Heart left ventricle (tissue), 16 donors: ENCODE measurements at regions not wholly inside any gene's neighbourhood (a gene's known extent, or its start where the extent isn't known, plus 50 kb on each side); places are given as distances from the start of the nearest gene placed in this dataset.

ENCODE experiments used
- ATAC-seq, 4 donors: fragments of 200-7000 bp; cut with Tn5 transposase; one replicate each; pipeline ENCODE4 v1.9.1; 2020 to 2022; ENCODE audit warnings: moderate library complexity in 4 of 4, mild to moderate bottlenecking in 3 of 4, moderate number of reproducible peaks in 1 of 4
- DNase-seq, 5 donors: peaks; one replicate each; pipeline ENCODE4 v3.0.0-alpha.2; 2020
- H3K27ac ChIP-seq, 12 donors: fragments of 200-600 bp; sonication (generic) in 4 of 12; one replicate each; pipeline versions ENCODE4 v1.5.0 to v1.8.0; 2016 to 2022; ENCODE audit warnings: mild to moderate bottlenecking in 2 of 12
- H3K27me3 ChIP-seq, 9 donors: fragments of 200-600 bp; sonication (generic) in 2 of 9; one replicate each; pipeline versions ENCODE4 v1.5.1 to v1.8.0; 2016 to 2022; ENCODE audit warnings: mild to moderate bottlenecking in 3 of 9
- H3K36me3 ChIP-seq, 9 donors: fragments of 200-600 bp; sonication (generic) in 2 of 9; one replicate each; pipeline versions ENCODE4 v1.5.0 to v1.8.0; 2018 to 2022; ENCODE audit warnings: mild to moderate bottlenecking in 2 of 9
- H3K4me1 ChIP-seq, 12 donors: fragments of 200-600 bp; sonication (generic) in 4 of 12; one replicate each; pipeline versions ENCODE4 v1.5.0 to v1.8.0; 2016 to 2022; ENCODE audit warnings: mild to moderate bottlenecking in 3 of 12
- H3K4me3 ChIP-seq, 12 donors: fragments of 200-600 bp; sonication (generic) in 4 of 12; one replicate each; pipeline versions ENCODE4 v1.5.0 to v1.8.0; 2017 to 2022; ENCODE audit warnings: mild to moderate bottlenecking in 9 of 12, moderate library complexity in 4 of 12
- H3K9me3 ChIP-seq, 12 donors: fragments of 200-600 bp; sonication (generic) in 4 of 12; one replicate each; pipeline versions ENCODE4 v1.5.0 to v1.8.0; 2016 to 2022; ENCODE audit warnings: mild to moderate bottlenecking in 1 of 12
- CTCF ChIP-seq, 12 donors: fragments of 200-600 bp; sonication (generic) in 4 of 12; IDR thresholded peaks; one replicate each; pipeline versions ENCODE4 v1.5.0 to v1.8.0; 2018 to 2022; ENCODE audit warnings: antibody characterized with exemption in 12 of 12, mild to moderate bottlenecking in 5 of 12
- POLR2A ChIP-seq, 2 donors: fragments of 450-650 bp; IDR thresholded peaks; one replicate each; pipeline ENCODE4 v1.6.1; 2017; ENCODE audit warnings: antibody characterized with exemption in 2 of 2, mild to moderate bottlenecking in 2 of 2, moderate library complexity in 2 of 2
- WGBS, 4 donors: extraction: QIAGEN DNeasy Blood & Tissue Kit in 2 of 4; methylation state at CpG; one replicate each; pipeline versions ENCODE4 v1.1.5 to v1.1.7; 2013 to 2018; 5-methylcytosine and 5-hydroxymethylcytosine counted together
- intact Hi-C, 10 donors: fragments of 100-400 bp; cut with DNase I; formaldehyde crosslinking; loops; one replicate each; pipeline versions ENCODE4 v1.11.1 to v1.14.2; 2022
- donor health status: ischemic (EF 13 %, LVEDD 7.1; RV severe dilation, severe dysfunction).
- donor health status: healthy with polysubstance abuse.
- donor health status: DM: no; HTN: yes; CAD: no.
- donor health status: DM: no; HTN: no; CAD: no.
- donor health status: ischemic (EF 25% LVEDD 6.9; RV normal size, moderate dysfunction).
- donor health status: ischemic (EF 25% LVEDD 5.7; RV mildly dilated, moderate dysfunction).
- donor health status: healthy.
- donor health status: DM: yes; HTN: yes; CAD: no.
- donor health status: ischemic (EF 35%, LVEDD 5.7; RV mildly dilated, moderate dysfunction).
- donor health status: nonischemic (EF 11% LVEDD 7.7; RV severe dilation, severe dysfunction).
- donor health status: DM: yes; HTN: yes; CAD: no.
- donor health status: PGD.
- donor health status: ischemic (EF 29% LVEDD 5.4; RV normal size, mild dysfunction).
- donor health status: nonischemic (EF 23%, LVEDD 6.1; RV moderate dilation, normal function).

- no peak for TF ChIP-seq POLR2A (IDR thresholded peaks at IDR 0.05)
- no peak for TF ChIP-seq CTCF (IDR thresholded peaks at IDR 0.05)
- ATAC-seq (no peak), DNase-seq (no peak)
- Histone ChIP-seq H3K4me1 (no peaks in the 10 kb centered on the region), H3K27ac (no peak overlapping the region), H3K36me3 (no peaks in the 10 kb centered on the region), H3K27me3 (no peaks in the 10 kb centered on the region), H3K9me3 (peaks cover 0 to 10% (median 0%) of the 10 kb centered on the region in 12 donors), H3K4me3 (no peak overlapping the region)
- intact Hi-C loops: no loop called here
- WGBS, 4 donors: 83 to 85% (median 84%) methylated on average over 5 of the region's 5 CpGs
Measured at GRCh38 chr13:70889163-70889562, 780.9 kb upstream of the KLHL1 start.

- Histone ChIP-seq H3K4me3 (no peak overlapping the region), H3K36me3 (no peaks in the 10 kb centered on the region), H3K4me1 (no peaks in the 10 kb centered on the region), H3K27ac (no peak overlapping the region), H3K27me3 (no peaks in the 10 kb centered on the region), H3K9me3 (peaks cover 0 to 12% (median 0%) of the 10 kb centered on the region in 12 donors)
- TF ChIP-seq POLR2A (IDR thresholded peaks at IDR 0.05) (no peak), CTCF (IDR thresholded peaks at IDR 0.05) (no peak)
- no peak for ATAC-seq
- WGBS, 4 donors: 47 to 61% (median 58%) methylated on average over 2 of the region's 2 CpGs
- intact Hi-C loops: no loop called here
- DNase-seq: no peak
Measured at GRCh38 chr13:70884196-70884595, 775.9 kb upstream of the KLHL1 start.

DNA sequence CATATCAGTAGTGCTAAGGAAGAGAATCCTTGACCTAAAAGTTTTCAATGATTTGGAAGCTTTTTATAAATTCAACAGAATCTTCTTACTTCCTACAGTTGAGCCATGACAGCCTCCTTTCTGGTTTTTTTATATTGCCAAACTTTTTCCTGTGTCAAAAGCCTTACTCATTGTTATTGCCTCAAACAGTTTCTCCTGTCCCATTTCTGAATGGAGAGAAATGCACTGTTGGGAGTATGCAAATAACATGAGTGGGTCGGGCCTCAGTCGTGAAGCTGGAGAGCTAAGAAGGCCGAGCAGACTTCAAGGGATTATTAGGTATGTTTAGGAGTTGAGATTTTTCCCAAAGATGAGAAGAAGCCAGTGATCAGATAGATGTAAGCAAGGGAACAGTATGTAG, 766.4 kb upstream of the KLHL1 start:
- no peak overlapping the region for H3K27ac ChIP-seq
- no peaks in the 10 kb centered on the region for H3K4me1 ChIP-seq
- peaks cover 0 to 3% (median 0%) of the 10 kb centered on the region in 12 donors for H3K9me3 ChIP-seq
- no peak for ATAC-seq
- DNase-seq: no peak
- no peak overlapping the region for H3K4me3 ChIP-seq
- TF ChIP-seq POLR2A (IDR thresholded peaks at IDR 0.05) (no peak), CTCF (IDR thresholded peaks at IDR 0.05) (no peak)
- no peaks in the 10 kb centered on the region for H3K27me3 ChIP-seq
- no peaks in the 10 kb centered on the region for H3K36me3 ChIP-seq
- 65 to 80% (median 72%) methylated on average over 3 of the region's 3 CpGs for WGBS, 4 donors
- intact Hi-C loops: no loop called here

GRCh38 chr13:70864731-70865130, 756.5 kb upstream of the KLHL1 start:
- WGBS, 4 donors: 79 to 91% (median 88%) methylated on average over 2 of the region's 2 CpGs
- intact Hi-C loops: no loop called here

GRCh38 chr13:70856711-70857110, 748.5 kb upstream of the KLHL1 start:
- intact Hi-C loops: no loop called here
- TF ChIP-seq CTCF (IDR thresholded peaks at IDR 0.05): no peak
- TF ChIP-seq POLR2A (IDR thresholded peaks at IDR 0.05): no peak
- ATAC-seq (no peak), DNase-seq (no peak)
- Histone ChIP-seq H3K27me3 (no peaks in the 10 kb centered on the region), H3K27ac (no peak overlapping the region), H3K4me3 (no peak overlapping the region), H3K4me1 (no peaks in the 10 kb centered on the region), H3K36me3 (no peaks in the 10 kb centered on the region), H3K9me3 (peaks cover 0 to 19% (median 1%) of the 10 kb centered on the region in 12 donors)
- 66 to 85% (median 79%) methylated on average over 3 of the region's 3 CpGs for WGBS, 4 donors

More at GRCh38 chr13:70864731-70865130, 756.5 kb upstream of the KLHL1 start:
- DNase-seq: no peak
- ATAC-seq: no peak
- Histone ChIP-seq H3K36me3 (no peaks in the 10 kb centered on the region), H3K27me3 (no peaks in the 10 kb centered on the region), H3K4me1 (no peaks in the 10 kb centered on the region), H3K27ac (no peak overlapping the region), H3K9me3 (peaks cover 0 to 19% (median 1%) of the 10 kb centered on the region in 12 donors), H3K4me3 (no peak overlapping the region)
- TF ChIP-seq POLR2A (IDR thresholded peaks at IDR 0.05): no peak
